ENCODE measurements at regions not wholly inside any gene's neighbourhood (a gene's known extent, or its start where the extent isn't known, plus 50 kb on each side); places are given as distances from the start of the nearest gene placed in this dataset.

GRCh38 chr21:20613654-20614053, 384.6 kb upstream of the NCAM2 start:
- no peak overlapping the region for H3K4me3 ChIP-seq (ENCODE audit: control insufficient read depth, low read depth, low read length)
- no peak for DNase-seq (ENCODE audit: low read depth)
- TF ChIP-seq CTCF (IDR thresholded peaks at IDR 0.05; ENCODE audit: control insufficient read depth, insufficient read depth, low read depth, low read length, missing control alignments) = no peak

- no peak for TF ChIP-seq CTCF (IDR thresholded peaks at IDR 0.05; ENCODE audit: control insufficient read depth, insufficient read depth, low read depth, low read length, missing control alignments)
- H3K4me3 ChIP-seq (ENCODE audit: control insufficient read depth, low read depth, low read length) = no peak overlapping the region
- DNase-seq (ENCODE audit: low read depth) = no peak
These were observed 381.1 kb upstream of the NCAM2 start for GRCh38 chr21:20617130-20617529.

GRCh38 chr21:20618878-20619277, 379.3 kb upstream of the NCAM2 start:
- no peak for TF ChIP-seq CTCF (IDR thresholded peaks at IDR 0.05; ENCODE audit: control insufficient read depth, insufficient read depth, low read depth, low read length, missing control alignments)
- DNase-seq (ENCODE audit: low read depth) = no peak
- H3K4me3 ChIP-seq (ENCODE audit: control insufficient read depth, low read depth, low read length) = no peak overlapping the region

- H3K4me3 ChIP-seq (ENCODE audit: control insufficient read depth, low read depth, low read length) = no peak overlapping the region
- no peak for TF ChIP-seq CTCF (IDR thresholded peaks at IDR 0.05; ENCODE audit: control insufficient read depth, insufficient read depth, low read depth, low read length, missing control alignments)
- no peak for DNase-seq (ENCODE audit: low read depth)
These were observed 370.6 kb upstream of the NCAM2 start for GRCh38 chr21:20627594-20627993.

- DNase-seq (ENCODE audit: low read depth) = no peak
- TF ChIP-seq CTCF (IDR thresholded peaks at IDR 0.05; ENCODE audit: control insufficient read depth, insufficient read depth, low read depth, low read length, missing control alignments) = no peak
These were observed 366.6 kb upstream of the NCAM2 start for GRCh38 chr21:20631633-20632032.

GRCh38 chr21:20639026-20639425, 359.2 kb upstream of the NCAM2 start:
- H3K4me3 ChIP-seq (ENCODE audit: control insufficient read depth, low read depth, low read length) = no peak overlapping the region
- TF ChIP-seq CTCF (IDR thresholded peaks at IDR 0.05; ENCODE audit: control insufficient read depth, insufficient read depth, low read depth, low read length, missing control alignments) = no peak
- no peak for DNase-seq (ENCODE audit: low read depth)

More at GRCh38 chr21:20631633-20632032, 366.6 kb upstream of the NCAM2 start:
- H3K4me3 ChIP-seq (ENCODE audit: control insufficient read depth, low read depth, low read length) = no peak overlapping the region

GRCh38 chr21:20641241-20641640, 357.0 kb upstream of the NCAM2 start:
- no peak for TF ChIP-seq CTCF (IDR thresholded peaks at IDR 0.05; ENCODE audit: control insufficient read depth, insufficient read depth, low read depth, low read length, missing control alignments)
- no peak for DNase-seq (ENCODE audit: low read depth)
- H3K4me3 ChIP-seq (ENCODE audit: control insufficient read depth, low read depth, low read length) = no peak overlapping the region
